NCI-H1048 (cell line): ENCODE measurements at regions not wholly inside any gene's neighbourhood (a gene's known extent, or its start where the extent isn't known, plus 50 kb on each side); places are given as distances from the start of the nearest gene placed in this dataset.

Experiments used
- DNase-seq: peaks from one replicate; lab custom pipeline; 2025; lab: John Stamatoyannopoulos, UW

DNA sequence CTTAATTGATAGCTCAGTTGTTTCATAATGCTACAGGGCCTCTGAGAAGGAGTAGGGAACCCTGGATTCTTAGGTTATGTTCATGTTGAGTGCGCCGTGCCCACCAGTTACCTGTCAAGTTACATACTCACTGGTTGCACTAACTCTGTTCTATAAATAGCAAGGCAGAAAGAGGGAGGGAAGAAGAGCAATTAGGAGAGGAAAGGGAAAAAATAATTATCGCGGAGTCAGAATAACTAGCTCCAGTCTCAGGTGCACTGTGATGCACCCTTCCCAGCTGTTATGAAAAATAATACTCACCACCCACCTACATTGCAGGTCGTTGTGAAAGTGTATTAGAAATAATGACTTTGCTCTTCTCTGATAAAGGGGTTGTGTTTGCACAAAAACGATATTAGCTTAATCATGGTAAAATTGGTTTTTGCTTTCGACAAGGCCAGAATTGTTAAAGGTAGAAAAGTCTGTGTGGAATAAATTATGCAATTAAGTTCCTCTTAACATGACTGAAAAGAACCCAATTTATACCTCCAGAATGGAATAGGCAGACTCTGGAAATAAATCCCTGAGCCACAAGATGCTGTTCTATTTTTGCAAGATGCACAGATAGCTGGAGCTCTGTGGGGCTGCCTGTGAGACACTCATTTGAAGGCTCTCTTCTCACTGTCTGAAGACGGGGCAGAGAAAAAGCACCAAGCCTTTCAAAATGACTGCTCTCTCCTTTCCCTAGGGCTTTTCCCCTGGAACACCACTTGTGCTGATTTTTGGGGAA is 137.6 kb upstream of the PITRM1 start:
- DNase-seq = no peak

DNA sequence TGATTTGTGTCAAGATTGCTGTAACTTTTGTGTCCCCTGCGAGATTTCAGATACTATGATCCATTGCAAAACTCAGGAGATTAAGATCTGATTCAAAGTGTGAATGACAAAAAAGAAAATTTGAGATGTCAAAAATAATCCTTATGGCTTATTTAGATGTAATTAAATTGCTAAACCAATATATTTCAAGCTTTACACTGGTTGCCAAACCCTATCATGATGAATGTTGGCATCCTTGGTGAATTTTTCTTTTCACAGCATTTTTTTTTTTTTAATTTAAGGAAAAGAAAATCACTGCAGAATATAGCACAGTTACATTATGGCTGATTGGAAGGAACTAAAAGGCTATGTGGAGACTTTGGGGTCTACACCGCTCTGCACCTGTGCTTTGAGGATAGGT is 133.5 kb upstream of the PITRM1 start:
- no peak for DNase-seq

GRCh38 chr10:3295582-3296151 is 123.1 kb upstream of the PITRM1 start:
- no peak for DNase-seq

DNA sequence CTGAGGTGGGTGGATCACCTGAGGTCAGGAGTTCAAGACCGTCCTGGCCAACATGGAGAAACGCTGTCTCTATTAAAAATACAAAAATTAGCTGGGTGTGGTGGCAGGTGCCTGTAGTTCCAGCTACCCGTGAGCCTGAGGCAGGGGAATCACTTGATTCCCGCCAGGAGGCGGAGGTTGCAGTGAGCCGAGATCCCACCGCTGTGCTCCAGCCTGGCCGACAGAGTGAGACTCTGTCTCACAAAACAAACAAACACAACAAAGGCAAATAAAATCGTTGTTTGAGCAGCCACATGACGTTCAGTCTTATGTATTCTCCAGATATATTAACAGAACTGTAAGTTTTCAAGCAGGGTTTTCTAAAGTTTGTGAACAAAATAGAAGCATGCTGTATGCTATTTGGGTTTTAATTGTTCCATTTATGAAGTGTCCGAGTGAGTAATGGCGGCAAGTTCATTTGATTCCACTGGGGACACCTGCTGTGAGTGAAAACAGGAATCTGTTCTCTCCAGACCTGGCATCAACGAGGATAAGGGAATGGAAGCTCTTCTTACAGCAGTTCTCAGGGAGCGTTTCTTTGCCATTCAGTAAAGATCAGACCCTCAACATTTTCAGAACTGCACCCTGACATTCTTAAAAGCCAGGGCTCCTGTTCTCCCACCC is 122.5 kb upstream of the PITRM1 start:
- DNase-seq = no peak

- no peak for DNase-seq
Observed at GRCh38 chr10:3293581-3294431, 121.2 kb upstream of the PITRM1 start.

DNA sequence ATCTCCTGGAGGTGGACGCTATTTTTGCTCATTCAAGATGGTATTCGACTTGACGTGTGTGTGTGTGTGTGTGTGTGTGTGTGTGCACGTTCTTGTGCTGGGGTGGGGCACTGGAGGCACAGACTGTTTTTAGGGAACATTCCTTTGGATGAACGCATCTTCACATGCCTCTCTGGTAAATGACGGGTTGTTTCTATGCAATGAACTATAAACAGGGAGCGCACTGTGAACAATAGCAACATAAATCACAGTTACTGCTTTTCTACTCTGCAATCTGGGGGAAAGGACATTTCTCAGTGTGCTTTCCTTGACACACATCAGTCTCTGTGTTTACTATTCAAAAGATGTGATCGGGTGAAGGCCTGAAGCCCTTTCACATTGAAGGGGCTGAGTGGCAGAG is 120.1 kb upstream of the PITRM1 start:
- DNase-seq = no peak

- DNase-seq = no peak
Observed at GRCh38 chr10:3290550-3290949, 118.0 kb upstream of the PITRM1 start.

- DNase-seq = no peak
Observed at GRCh38 chr10:3287572-3288445, 115.2 kb upstream of the PITRM1 start.

- no peak for DNase-seq
Observed at GRCh38 chr10:3282674-3283017, 110.1 kb upstream of the PITRM1 start.

GRCh38 chr10:3281941-3282673 is 109.5 kb upstream of the PITRM1 start:
- DNase-seq = no peak

- DNase-seq = no peak
Observed at GRCh38 chr10:3278771-3279170, 106.2 kb upstream of the PITRM1 start.

DNA sequence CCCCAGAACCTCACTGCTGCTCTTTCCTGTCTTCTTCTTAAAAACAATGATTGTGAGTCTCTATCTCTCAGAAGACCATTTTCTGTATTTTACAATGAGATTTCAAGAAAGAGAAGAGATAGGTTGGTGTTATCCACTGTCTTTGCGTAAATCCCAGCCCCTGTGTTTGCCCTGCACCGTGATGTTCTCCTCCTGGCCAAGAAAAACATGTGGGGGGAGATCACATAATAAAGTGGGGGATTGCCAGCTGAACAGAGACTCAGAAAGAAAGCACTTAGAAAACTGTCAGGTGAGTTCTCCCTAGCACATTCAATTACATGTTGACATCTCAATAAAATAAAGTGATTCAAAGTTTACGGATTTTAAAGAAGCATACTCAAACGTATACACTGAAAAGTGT is 105.0 kb upstream of the PITRM1 start:
- DNase-seq = no peak

DNA sequence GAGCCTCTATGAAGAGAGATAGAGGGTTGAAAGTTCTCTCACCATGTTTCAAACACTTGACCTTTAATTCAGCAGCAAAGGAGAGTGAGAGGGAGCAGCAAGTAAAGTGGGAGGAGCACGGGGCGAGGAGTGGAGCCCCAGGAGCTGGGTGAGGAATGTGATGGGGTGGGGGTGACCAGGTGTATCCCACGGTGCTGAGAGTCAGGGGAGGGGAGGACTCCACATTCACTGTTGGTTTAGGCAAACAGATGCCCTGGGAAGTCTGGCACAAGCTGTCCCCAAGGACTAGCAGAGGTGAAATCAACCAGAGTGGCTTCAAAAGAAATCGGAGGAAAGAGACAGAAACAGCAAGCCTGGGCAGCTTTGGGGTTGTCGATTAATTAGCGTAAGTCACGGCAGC is 101.8 kb upstream of the PITRM1 start:
- DNase-seq = no peak

GRCh38 chr10:3273966-3274365 is 101.4 kb upstream of the PITRM1 start:
- DNase-seq = no peak

DNA sequence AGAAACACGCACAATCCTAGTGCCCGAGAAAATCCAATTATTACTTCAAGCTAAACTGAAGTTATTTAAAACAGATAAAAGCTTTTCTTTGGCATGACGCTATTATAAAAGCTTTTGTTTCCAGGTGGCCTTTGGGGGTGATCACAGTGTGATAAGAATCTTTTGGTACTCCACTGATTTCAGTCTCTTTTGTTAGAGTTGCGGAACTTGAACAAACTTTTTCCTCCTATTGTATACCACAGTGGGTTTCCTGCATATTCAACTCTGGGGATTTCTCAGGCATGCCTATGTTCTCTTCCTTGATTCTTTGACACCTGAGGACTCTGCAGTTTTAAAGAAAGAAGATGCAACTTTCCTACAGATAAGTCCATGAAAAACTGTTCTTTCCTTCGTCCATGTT is 99.7 kb upstream of the PITRM1 start:
- no peak for DNase-seq

DNA sequence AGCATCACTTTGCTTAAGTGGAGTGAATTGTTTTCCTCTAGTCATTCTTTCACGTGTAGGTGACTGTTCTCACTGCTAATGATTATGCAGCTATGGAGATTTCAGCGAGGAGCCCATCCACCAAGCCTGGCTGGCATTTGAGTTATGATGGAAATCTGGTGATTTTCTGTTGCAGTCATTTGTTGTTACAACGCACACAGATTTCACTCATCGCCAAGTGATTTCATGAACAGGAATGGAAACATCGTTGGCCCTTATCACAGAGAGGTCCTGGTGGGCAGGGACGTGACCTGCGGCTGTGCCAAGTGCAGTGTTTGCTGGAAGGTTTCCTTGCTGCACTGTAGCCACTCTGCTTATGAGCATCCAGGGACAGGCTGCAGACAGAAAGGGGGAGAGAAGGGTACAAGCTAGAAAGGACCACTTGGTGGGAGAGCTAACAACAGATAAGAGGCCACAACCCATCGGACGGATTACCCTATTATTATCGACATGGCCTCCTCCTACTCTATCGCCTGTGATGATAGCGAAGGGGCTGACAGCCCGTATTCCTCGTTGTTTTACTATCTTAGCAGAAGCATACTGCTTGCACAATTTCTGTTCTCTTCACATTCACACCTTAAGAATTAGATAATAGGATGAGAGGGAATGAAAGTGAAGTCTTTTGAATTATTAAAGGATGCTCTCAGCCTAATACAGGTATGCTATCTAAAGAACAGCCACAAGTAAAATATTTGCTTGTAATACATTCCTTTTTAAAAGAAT is 99.0 kb upstream of the PITRM1 start:
- DNase-seq = no peak

DNA sequence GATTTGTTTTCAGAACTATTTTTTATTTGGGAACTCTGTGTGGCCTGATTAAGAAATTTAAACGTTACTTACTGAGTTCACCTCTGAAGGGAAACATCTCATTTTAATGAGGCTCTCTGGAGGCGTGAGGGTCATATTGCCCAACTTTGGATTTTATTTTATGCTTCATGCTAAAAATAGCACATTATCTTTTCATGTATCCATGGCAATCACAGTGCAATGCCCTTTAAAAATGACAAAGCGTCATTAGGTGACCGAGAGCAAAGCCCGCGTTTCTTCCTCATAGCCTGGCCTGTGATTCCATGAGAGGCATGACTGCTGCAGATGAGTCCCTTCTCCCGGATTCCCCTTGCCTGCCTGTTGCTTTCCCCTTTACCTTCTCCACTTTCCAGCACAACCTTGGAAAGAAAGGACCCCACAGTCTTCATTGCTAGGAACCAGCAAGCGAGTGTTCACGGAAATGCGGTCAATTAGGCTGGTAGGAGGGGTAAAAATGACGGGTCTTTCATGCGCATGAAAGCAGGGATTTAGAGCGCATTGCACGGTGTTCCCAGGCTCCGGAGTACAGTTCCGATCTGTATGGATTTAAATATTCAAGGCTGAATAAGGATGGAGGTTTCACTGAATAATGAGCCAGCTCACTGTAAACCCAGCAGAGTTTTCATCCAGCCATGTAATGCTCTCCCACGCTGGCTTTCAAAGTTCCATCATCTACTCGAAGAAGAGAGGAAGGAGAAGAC is 98.2 kb upstream of the PITRM1 start:
- no peak for DNase-seq

DNA sequence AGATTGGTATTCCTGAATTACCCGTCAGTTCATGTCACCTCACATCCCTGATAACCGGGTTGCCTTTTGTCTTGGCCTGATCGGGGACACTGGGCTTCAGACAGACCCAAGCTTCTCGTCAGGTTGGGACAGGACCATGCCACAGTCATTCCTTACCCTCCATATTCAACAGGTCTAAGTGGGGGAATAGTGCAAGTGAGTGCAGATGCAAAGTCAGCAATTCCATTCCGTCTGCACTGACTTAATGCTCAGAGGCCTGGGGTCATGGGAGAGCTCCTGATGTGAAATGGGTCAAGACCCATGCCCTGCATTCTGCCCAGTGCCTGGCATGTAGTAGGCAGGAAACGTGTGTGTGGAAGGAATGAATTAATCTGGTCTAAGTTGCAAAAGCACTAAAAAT is 95.4 kb upstream of the PITRM1 start:
- DNase-seq = no peak

DNA sequence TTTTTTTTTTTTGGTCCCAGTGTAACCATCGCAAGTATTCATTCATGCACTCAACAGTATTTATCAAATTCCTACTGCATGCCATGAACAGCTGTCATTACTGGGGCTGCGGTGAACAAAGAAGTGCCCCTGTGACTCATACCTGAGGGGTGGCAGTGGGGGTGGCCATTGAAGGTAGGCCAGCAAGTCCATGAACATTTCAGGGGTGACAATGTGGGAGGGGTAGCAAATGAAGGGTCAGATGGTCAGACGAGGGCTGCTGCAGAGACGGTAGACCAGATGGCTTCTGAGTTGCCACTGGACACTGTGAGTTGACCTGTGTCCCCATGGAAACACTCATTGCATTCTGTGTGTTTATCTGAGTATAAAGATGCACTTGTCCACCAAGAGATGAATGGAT is 92.5 kb upstream of the PITRM1 start:
- no peak for DNase-seq
